ENCODE measurements at regions not wholly inside any gene's neighbourhood (a gene's known extent, or its start where the extent isn't known, plus 50 kb on each side); places are given as distances from the start of the nearest gene placed in this dataset.
"Not testable (repeated sequence)": the region's sequence is repeated elsewhere in the genome, so short reads cannot be mapped to it uniquely, and the experiment has no call there.

DNA sequence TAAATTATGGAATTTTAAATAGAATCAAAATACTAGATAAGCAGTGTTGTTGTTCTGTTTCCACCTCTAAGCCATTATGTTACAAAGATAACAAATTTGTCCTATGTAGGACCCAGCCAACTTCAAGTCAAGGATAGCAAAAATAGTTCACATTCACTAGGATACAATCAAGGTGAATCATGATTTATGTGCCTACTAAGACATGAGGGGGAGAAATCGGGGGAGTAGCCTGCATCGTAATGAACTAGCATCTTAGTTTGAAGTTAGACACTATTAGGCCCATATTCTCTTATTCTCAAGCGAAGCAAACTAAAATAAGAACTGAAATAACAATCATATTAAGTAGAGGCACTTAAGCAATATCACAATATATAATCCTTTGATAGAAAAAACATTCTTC lies 779.4 kb upstream of the PCDH9 start:
- no peak for DNase-seq

DNA sequence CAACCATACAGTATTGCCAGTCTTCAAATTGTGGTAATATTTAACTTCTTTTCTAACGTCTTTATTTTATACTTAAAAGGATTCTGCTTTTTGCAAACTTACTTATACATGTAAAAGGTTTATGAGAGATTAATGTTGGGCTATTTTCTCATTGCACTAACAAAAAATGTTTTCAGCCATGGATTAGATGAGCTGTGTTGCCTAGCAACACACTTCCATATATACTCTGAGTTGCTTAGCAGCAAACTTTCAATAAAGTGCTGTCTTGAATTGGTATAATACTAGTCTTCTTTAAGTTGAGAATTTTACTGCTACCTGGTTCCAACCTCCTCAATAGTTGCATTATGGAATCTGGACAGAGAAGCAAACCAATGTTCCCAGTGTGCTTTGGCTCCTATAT lies 777.4 kb upstream of the PCDH9 start:
- no peak for DNase-seq

DNA sequence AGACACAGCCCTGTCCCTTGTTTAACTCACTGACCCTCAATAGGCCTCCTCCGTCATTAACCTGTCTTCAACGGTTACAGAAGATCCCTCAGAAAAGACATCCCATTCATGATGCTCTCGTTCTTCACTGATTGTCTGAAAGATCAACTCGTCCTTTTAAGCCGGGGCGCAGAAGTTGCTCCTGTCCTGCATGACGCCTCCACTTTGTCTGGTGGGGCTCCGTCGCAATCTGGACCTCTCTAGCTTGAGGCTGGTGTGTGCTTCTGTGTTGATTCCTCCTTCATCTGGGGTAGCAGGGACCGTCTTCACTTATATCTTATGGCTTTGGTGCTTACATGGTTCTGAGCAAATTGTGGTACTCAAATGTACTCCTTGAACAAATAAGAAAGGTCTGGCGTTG lies 766.0 kb upstream of the PCDH9 start:
- no peak for DNase-seq

DNA sequence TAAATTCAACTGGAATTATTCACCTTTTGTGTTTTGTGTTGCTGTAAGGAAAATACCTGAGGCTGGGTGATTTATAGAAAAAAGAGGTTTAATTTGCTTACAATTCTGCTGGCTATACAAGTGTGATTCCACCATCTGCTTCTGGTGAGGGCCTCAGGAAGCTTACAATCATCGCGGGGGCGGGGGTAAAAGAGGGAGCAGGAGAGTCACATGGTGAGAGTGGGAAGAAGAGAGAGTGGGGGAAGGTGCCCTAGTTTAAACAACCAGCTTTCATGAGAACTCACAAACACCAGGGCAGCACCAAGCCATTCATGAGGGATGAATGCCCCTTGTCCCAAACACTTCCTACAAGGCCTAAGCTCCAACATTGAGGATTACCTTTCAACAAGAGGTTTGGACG lies 760.7 kb upstream of the PCDH9 start:
- DNase-seq: no peak

DNA sequence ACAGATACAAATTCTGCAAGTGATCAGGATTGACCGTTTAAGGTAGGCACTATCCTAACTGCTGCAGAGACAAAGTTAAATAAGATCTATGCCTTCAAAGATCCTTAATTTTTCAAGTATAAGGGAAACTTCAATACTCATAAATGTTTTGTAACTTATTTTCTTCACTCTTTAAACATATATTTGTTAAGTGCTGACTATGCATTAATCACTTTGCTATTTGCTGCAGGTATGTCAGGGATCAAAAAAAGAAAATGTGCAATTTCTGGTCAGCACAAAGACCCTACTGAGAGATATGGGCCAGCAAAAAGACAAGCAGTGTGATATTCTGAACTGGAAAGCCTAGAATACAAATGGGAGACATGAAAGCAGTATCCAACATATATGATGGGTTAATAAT lies 756.1 kb upstream of the PCDH9 start:
- no peak for DNase-seq

DNA sequence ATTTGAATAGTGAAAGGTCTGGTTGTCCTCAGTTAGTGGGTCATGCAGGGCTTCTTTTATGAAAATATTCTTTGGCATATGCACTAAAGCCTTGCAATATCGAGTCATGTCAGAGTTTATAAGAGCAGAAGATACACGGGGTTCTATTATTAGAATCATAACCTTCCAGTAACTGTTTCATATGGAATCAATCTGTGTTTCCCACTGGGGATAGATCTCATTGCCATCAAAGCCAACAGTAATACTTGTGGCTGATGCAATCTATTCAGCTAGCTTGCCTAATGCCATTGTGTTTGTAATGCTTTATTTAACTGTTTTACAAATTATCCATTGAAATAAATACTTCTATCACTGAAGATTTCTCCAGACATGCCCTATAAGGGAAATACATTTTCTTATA lies 746.9 kb upstream of the PCDH9 start:
- DNase-seq: no peak

DNA sequence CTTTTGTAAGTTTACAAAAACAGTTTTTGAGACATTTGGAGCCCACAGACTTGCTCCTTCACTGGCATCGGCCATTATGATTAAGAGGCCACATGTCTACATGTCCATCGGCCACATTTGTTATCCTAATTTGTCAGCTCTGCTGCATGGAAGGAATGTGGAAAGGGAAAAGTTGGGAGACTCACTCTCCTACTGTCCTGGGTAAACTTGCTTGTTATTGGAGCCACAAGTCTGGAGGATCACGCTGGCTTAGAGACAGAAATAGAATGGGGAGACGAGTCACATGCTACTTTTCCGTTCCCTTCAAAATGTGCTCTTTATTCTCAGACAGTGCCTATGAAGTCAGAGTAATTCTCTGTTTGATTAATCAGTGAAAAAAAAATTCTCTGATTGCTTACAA lies 741.2 kb upstream of the PCDH9 start:
- DNase-seq: peak; percentile 29

DNA sequence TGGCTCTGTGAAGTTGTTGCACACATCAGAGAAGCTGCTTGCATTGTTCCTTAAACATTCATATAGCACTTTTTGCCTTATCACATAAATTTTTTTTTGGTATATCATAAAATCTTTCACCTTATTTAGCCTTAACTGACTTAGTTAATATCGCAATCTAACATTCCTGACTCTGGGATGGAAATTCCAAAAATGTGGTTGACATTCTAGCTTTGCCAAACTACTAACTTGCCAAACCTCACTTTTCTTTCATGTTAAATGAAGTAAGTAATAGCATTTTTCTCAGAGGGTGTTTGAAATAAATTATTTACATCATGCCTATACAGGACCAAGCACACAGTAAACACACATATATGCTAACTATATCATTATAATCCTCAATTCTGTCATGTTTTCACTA lies 736.9 kb upstream of the PCDH9 start:
- DNase-seq: no peak

DNA sequence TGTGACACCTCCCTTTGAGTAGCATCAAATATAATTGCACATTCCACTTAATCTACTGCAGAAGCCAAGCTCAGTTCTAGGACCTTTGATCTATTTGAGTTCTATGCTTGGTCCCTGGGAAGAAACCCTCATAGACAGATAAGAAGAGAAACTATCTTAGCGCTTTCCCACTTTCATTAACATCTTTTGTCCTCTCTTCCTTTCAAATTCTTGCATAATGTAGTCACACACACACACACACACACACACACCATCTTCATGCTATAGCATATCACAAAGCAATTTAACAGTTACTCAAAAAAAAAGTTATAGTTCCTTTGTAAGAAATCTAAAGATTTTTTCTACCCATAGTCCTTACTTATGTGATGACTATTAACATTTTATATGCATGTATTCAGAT lies 735.9 kb upstream of the PCDH9 start:
- no peak for DNase-seq

DNA sequence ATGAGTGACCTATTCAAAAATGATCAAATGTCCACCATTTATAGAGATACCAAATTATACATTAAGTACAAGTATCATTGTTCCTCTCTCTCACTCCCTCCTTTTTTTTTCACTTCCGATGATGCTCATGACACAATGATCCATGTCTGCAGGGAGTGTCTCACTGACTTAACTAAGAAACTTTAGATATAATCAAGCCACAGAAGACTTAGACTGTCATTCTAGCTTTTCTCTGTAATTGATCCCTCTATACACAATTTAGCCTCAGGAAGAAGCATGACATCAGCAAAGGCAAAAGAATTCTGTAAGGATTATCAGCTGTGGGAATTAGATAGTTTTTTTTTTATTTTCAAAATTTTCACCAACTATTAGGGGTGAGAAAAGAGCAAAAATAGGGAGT lies 734.9 kb upstream of the PCDH9 start:
- no peak for DNase-seq

DNA sequence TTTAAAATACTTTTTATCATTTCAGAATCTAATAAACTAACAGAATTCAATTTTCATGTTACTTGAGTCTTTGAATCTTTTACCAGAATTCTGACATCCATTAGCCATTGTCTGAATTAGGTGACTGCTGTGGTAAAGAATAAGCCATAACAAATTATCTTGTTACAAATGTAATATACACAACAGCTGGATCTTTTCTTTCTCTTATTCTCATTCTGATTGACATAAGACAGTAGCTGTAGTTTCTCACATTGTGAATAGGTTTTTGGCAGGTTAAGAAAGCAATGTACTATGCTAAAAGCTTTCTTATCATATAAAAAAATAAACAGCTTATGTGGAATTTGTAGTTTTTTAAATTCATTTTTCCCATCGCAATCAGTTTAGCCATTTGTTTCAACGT lies 734.0 kb upstream of the PCDH9 start:
- DNase-seq: no peak

DNA sequence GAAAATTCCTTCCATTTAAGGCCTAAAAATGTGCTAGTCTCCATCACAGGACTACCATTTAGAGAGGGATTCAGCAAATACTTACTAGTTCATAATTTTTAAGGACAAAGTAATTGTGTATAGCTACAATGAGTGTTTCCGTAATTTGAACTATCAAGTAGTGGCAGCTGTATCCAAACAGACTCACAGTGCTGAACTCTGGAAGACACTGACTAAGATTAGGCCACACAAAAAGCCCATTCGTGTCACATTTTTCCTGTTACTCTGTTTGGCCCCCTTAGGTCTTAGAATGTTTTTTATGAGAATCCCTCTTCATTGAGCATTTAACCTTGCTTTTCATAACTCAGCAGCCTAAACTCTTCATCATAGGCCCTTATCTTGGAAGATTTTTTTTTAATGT lies 731.2 kb upstream of the PCDH9 start:
- DNase-seq: no peak

DNA sequence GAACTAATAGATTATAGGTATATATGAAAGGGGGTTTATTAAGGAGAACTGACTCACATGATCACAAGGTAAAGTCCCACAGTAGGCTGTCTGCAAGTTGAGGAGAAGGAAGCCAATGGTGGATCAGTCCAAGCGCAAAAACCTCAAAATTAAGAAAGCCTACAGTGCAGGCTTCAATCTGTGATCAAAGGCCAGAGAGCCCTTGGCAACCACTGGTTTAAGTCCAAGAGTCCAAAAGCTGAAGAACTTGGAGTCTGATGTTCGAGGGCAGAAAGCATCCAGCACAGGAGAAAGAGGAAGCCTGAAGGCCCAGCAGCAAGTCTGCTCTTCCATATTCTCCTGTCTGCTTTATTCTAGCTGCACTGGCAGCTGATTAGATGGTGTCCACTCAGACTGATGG lies 721.3 kb upstream of the PCDH9 start:
- no peak for DNase-seq

DNA sequence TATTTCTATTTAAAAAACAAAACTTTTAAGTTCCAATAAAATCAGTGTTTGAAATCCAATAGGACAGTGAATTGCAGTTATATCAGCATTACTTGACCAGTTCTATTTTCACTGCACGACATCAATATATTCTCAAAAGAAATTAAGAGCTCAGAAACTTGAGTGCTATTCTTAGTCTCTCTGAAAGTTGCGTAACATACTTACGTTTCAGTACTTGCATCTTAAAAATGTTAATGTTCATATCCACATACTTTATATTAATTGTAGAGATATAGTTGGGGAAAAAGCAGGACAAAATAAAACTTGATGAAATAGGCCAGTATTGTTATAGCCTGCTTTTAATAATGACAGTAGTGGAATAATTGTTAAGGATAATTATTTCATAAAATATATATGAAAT lies 720.5 kb upstream of the PCDH9 start:
- no peak for DNase-seq

DNA sequence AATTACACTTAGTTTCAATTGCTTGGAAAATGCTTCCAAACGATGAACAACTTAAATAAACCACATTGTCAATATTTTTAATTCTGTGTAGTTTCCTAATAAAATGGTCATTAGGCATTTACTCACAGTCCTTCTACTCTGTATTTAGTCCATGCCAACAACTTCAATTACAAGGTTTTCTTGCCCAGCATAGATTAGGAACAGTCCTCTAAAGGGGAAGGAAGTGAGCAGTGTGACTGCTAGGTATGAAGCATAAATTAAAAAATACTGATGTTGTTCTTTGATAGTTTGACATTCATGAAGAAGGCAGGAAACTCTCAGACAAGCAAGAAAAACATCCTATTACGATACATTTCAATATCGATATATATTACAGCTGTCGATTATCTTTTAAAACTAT lies 716.0 kb upstream of the PCDH9 start:
- DNase-seq: no peak

DNA sequence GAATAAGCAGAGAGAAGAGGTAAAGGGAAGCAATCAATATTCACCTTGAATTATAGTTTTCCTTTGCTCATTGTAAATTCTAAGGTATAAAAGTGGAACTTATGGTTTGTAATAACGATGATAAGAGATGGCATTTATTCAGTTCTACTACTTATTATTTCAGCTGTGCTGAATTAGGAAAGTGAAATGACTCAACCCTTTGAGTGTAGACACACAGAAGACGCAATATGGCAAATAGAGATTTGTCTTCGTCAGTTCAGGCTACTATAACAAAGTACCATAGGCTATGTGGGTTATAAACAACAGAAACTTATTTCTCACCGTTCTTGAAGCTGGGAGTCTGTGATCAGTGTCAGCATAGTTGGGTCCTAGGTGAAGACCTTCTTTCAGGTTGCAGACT lies 713.0 kb upstream of the PCDH9 start:
- DNase-seq: no peak

DNA sequence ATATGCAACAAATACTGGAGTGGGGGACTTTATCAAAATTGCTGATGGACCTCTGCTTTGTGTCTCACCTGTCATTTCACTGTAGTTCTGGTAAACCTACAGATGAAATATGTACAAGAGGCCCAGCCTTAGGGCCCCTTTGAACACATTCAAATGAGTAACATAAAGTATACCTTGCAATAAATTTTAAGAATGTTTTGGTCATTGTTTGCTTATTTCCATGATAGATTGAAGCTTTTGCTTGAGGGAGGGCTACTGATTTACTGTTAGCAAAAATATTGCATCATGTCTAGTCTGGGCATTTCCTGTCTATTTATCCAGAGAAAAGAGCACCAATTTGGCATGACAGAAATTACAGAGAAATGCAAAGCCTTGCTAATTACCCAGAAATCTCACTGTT lies 705.5 kb upstream of the PCDH9 start:
- DNase-seq: no peak

DNA sequence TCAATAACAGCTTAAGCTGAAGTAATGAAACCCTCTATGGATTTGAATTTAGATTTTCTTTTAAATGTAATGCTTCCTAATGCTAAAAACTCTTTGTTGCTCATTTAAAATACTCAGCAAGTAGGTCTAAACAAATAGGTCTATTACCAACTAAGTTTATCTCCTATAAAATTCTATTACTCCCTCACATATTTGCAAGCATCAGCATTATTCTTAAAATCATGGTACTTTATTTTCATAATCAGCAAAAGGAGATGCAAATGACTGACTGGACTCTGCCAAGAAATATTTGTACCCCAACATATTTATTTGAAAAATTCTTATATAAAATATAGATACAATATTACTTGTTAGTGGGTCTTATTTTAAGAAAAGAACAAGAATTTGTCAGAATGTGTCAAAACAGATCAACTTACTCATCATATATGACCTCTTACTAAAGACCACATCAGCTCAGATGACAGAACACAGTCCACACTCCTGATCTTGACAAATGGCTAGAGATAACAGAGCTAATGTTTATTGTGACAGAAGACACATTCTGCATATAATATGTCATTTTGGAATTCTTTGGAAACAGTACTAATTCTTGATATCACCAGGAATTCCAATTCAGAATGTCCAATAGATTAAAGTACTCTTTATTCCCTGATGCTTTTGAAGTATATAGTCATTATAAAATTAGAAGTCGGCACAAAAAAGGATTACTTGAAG lies 704.6 kb upstream of the PCDH9 start:
- DNase-seq: no peak

DNA sequence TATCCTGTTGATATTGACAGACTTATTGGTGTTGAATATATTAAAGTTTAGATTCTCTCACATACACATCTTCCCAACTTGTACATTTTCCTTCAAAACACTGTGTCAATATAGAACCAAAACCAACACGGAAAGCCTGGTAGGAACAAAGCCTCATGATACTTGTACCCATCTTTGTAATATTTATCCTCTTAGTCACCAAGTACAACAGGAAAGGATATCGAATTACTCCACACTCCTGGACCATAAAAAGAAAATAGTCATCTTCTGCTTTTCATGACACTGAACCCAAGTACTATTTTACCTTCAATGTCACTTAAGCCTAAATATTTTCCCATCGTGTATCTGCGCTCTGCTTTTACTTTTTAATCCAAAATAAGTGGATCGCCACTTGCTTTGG lies 702.9 kb upstream of the PCDH9 start:
- DNase-seq: no peak

DNA sequence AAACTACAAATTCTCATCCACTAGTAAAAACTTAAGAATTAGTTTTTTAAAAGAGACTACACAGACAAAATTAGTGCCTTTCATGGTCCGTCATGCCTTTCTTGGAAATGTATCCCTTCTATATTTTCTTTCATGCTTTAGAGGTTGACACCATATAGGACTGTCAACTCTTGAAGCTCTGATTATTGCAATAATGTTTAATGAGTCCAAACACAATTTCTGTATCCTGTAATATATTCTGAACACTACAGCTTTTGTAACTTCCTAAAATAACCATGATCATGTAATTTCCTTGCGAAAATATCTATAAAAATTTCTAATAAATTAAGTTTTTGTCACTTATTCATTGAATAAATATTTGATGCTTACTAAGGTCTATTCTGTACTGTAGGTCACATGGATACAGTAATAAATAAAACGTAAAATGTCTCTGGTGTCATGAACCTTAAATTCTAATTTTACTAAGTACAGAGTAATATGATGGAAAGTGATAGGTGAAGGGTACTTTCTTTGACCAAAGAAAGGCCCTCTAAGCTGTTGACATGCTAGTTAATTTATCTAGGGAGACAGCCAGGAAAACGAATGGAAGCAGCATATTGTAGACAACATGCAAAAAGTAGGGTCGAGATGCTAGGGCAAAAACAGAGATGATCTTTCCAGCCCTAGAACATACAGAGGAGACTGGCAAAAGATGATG lies 687.3 kb upstream of the PCDH9 start:
- no peak for DNase-seq

DNA sequence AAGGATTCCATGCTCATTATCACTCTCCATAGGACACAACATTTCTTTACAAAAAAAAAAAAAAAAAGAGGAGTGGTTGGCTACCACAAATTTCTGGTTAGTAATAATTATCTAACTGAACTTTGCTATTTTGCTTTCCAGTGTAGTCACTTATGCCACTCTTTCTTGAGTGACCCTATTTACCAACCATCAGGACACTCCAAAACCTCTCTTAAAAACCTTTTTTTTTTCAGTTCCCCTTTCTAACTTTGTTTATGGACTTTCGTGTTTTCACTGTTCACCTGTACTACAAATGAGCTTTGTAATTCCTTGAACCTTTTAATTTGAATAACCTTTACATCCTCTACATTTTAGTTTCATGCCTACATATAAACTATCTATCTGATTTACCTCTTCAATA lies 686.5 kb upstream of the PCDH9 start:
- DNase-seq: no peak

DNA sequence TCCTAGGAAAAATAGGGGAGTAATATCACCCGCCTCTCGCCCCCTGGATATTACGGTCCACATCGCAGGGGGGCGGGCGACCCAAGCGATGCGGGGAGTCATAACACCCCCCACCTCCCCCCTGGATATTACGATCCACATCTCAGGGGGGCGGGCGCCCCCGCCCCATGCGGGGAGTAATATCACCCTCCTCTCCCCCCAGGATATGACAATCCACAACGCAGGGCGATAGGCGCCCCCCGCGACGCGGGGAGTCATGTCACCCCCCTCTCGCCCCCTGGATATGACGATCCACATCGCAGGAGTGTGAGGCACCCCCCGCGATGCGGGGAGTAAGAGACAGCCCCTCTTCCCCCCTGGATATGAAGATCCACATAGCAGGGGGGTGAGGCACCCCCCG lies 684.4 kb upstream of the PCDH9 start:
- DNase-seq: no peak

DNA sequence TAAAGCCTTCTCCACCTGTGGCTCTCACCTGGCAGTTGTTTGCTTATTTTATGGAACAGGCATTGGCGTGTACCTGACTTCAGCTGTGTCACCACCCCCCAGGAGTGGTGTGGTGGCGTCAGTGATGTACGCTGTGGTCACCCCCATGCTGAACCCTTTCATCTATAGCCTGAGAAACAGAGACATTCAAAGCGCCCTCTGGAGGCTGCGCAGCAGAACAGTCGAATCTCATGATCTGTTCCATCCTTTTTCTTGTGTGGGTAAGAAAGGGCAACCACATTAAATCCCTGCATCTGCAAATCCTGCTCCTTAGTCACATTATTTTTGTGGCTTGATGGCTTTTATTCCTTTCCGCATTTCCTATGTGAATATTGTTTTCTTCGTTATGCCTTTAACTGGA lies 672.8 kb upstream of the PCDH9 start:
- DNase-seq: not testable (repeated sequence)

DNA sequence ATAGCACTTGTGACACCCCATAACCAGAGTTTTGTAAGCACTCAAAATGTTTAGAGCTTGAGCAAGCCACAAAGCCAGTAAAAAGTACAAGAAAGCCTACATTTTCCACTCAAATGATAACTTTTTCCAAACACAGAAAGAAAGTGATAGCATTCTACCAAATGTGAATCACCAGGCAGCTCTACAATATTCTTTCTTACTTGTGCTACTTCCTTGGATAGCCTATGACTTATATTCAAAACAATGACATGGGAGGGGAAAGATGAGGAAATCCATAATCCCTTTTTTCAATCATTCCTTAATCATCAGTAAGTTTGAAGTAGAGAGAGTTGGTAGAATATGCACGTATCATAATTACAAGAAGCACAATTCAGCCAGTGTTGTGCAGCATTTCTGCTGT lies 650.8 kb upstream of the PCDH9 start:
- peak; percentile 11 for DNase-seq

DNA sequence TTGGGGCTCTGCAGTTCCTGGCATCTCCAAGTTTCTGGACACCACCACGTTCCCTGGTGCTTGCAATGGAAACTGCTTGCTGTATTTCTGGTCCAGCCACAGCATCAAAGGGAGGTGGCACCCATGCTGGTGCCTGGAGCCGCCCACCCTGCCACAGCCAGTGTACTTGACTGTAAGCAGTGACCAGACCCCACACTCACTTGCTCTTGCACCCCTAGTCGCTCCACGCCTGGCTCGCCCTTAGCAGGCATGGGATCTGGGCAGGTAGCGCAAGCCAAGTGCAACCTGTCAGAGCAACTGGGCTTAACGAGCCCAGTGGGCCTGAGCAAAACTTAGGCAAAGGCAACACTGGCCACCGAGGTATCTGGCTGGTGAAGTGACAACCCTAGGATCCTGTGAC lies 648.2 kb upstream of the PCDH9 start:
- DNase-seq: no peak
